GM19025 (cell line): ENCODE measurements at regions not wholly inside any gene's neighbourhood (a gene's known extent, or its start where the extent isn't known, plus 50 kb on each side); places are given as distances from the start of the nearest gene placed in this dataset.
"Not testable (repeated sequence)": the region's sequence is repeated elsewhere in the genome, so short reads cannot be mapped to it uniquely, and the experiment has no call there.

Experiments
- ATAC-seq: cut with Tn5 transposase; IDR thresholded peaks from one replicate; pipeline ENCODE4 v1.9.1; 2021; ENCODE audit warnings: mild to moderate bottlenecking, low read depth, moderate library complexity; ENCODE audit not compliant: unreplicated experiment

- no peak for ATAC-seq
Measured at GRCh38 chr13:104980586-104980985, 1554.9 kb downstream of the EFNB2 start.

GRCh38 chr13:104979281-104980030, 1556.0 kb downstream of the EFNB2 start:
- no peak for ATAC-seq

GRCh38 chr13:104976986-104977385, 1558.5 kb downstream of the EFNB2 start:
- ATAC-seq: no peak

DNA sequence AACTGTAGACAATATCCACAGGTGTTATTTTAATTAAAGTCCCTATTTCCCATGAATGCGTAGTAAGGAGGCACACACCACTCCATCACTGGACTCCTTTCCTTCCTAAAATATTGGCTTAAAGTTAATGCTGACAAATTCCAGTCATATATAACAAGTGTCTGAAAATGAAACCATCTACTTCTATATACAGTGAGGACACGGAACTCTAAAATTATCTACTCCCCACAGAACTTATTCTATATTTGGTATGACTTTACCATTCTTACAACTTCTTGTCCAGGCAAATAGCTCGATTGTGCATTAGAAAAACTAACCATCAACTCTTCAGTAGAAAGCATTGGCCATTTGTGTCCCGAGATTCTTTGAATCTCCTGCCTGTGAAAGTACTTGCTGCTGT, 1560.2 kb downstream of the EFNB2 start:
- ATAC-seq: no peak

DNA sequence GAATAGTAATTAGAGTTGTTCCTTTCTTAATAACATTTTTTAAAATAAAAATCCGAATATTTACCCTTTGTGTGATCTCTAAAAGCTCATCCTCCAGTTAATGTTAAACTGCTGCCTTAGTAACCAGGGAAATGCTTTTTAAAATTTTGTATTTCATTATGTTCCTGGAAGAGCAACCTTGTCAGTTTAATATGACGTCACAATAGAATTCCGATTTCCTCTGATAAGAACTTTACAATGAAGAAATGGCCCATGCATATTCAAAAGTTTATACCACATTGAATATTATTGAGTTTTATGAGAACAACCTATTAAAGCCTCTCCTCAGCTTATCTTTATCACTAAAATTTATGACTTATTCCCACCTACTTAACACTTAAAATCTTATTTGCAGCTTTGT, 1566.6 kb downstream of the EFNB2 start:
- no peak for ATAC-seq

GRCh38 chr13:104967836-104968630, 1567.4 kb downstream of the EFNB2 start:
- ATAC-seq: no peak

GRCh38 chr13:104967376-104967775, 1568.1 kb downstream of the EFNB2 start:
- ATAC-seq: no peak

DNA sequence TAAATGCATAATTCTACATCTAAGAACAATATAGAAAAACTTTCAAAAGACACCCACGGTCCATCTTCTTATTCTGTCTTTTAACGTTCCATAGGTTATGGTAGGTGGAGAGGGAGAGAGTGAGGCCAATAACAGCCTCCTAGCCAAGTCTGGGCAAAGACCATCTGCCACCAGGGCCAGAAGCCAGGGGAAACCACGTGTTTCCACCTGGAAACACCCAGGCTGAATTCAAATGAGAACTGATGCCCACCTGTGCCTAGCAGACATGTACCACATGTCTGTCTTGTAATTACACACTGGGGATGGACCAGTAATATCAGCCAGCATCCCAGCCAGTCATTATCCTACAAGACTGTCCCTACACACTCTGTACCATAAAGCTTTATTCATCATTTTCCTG, 1573.1 kb downstream of the EFNB2 start:
- ATAC-seq: no peak

DNA sequence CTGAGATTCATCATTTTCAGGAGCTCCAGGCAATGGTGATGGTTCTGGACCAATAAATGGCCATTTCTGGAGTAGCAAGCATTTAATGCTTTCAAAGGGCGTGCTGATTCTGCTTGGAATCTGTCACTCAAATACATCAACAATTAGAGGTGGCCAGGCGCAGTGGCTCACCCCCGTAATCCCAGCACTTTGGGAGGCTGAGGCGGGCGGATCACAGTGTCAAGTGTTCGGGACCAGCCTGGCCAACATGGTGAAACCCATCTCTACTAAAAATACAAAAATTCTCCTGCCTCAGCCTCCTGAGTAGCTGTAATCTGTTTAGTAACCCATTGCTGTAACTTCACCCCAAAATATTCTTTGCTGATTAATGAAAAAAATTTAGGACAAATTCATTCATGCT, 1574.2 kb downstream of the EFNB2 start:
- ATAC-seq: no peak

- ATAC-seq: no peak
Measured at GRCh38 chr13:104954210-104954609, 1581.3 kb downstream of the EFNB2 start.

- no peak for ATAC-seq
Measured at GRCh38 chr13:104953588-104953987, 1581.9 kb downstream of the EFNB2 start.

DNA sequence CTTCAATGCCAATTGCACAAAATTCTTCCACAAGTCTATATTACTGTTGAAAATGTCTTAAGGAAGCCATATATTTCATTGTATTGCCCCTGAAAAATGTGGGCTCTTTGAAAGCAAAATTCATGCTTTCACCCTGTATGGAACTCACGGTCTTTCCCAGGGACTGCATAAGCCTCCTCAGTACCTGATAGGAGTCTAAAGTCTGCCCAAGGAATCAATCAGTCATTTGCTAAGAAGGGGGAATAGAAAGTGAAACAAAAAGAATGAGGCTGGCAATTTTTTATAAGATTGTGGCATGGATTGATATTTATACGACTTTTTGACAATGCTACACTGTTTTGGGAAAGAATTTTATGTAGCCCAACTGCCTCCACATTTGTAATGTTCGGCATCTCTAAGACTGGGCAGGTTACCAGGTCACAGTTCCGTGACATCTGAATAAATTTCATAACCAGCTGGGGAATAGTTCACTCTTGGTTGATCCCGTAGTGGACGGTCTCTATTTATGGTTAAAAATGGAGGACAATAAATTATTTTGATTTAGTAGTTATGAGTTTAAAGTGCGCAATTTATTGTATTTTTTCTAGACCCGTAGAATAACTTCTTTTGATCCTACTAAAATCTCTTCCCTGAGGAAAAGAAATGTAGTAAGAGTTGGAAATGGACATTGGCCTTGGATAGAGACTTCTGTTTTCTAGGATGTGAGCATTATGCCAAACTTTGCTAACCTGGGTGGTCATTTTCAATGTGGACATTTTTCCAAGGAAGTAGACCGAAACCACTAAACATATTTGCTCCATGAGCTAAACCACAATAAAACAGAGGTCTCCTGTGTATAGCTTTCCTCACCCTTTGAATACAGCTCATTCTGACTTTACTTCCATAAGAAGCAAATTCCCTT, 1585.4 kb downstream of the EFNB2 start:
- no peak for ATAC-seq

DNA sequence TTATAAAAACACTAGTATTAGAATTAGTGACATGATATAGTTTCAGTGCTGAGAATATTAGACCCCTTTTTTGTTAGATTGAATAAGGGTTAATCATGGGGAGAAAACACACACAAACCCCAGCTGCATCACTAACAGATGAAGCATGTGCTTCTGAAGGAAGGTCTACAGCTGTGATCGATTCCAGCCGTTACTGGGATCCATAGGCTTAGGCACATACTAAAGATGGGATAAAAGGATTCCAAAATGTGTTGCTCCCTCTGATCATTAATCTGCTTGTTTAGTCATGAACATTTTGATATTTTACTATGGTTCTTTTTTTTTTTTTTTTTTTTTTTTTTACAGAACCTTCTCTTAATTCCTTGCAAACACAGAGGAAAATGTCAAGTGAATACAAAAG, 1591.3 kb downstream of the EFNB2 start:
- ATAC-seq: no peak

DNA sequence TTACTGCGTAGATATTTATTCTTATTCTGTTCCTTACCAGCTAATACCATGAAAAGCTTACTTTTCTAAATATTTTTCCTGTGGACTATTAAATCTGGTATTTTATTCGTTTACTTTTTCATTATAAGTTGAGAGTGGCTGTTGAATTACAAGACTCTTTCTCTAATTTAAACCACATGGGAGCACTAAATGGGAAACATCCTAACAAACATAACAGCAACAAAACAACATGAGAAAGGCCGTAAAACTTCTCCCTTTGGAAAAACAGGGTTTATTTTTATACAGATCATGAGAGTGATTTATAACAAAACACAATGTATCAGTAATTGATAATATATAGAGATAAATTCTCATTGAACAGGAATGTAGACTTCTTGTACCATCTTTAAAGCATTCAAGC, 1592.1 kb downstream of the EFNB2 start:
- no peak for ATAC-seq

DNA sequence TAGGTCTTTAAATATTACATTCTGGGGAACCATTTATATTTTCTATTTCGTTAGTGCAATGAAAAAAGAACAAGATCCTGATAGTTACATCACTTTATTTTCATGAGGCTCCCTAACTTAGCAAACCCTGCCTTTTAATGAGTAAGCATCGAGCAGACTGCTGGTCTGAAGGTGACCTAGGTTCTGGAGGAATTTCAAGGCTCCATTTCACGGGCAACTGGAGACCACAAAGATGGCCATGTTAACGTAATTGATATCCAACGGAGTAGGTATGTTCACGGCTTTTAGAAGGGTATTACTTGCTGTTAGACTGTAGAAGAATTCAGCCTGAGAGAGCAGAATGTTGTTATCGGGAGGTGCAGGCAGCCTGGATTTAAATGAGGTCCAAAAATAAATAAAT, 1597.6 kb downstream of the EFNB2 start:
- ATAC-seq: no peak

DNA sequence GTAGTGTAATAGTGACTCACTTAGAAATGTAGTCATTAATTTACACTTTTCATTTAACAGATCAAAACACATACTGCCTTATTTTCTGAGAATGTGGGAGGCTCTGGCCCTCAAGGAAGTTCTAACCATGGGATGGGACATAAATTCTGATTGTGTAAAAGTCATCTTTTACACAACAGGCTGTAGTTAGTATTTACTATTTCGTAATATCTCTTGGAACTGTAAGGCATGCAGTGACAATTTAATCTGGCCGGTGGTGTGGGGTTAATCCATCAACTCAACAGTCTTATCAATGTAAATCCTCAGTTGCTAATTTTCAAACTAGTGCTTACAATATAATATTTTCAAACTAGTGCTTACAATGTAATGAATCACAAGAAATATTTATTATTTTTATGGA, 1599.2 kb downstream of the EFNB2 start:
- ATAC-seq: no peak

GRCh38 chr13:104920513-104920912, 1614.9 kb downstream of the EFNB2 start:
- ATAC-seq: not testable (repeated sequence)

- ATAC-seq: no peak
Measured at GRCh38 chr13:104920091-104920490, 1615.4 kb downstream of the EFNB2 start.

- no peak for ATAC-seq
Measured at GRCh38 chr13:104900191-104900817, 1635.2 kb downstream of the EFNB2 start.

DNA sequence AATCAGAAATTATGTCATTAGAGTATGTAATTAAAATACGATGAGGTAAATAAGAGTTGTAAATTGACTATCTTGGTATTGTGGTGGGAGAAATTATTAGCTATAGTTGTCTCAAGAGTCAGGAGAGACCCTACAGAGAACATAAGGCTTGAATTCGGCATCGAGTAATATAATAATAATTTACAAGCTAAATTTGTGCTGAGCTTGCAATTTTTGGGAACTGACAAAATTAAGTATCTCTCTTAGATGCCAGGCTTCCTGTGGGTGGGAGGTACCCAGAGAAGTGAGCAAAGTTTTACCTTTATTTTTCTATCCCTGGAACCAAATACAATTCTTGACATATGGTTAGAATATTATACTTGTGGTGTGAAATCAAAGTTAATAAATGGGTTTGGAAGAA, 1637.0 kb downstream of the EFNB2 start:
- no peak for ATAC-seq

DNA sequence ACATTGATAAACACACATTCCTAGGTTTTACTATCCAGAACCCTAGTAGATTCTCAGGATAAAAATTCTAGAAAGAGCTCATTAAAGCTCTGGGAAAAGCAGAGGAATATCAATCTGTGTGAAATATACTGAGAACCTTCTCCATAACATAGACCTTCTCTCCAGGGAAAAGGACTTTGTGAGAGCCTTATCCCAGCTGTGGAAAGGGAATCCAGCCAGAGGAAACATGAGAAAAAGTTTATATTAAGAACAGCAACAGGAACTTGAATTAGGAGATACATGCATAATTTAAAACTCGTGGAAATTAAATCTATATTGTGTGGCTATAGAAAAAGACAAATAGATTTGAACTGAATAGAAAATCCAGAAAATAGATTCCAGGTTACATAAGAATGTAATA, 1639.9 kb downstream of the EFNB2 start:
- no peak for ATAC-seq
